K562 (cell line): ENCODE measurements at regions not wholly inside any gene's neighbourhood (a gene's known extent, or its start where the extent isn't known, plus 50 kb on each side); places are given as distances from the start of the nearest gene placed in this dataset.

Experiments used
- ATAC-seq: fragments of 200-7000 bp; cut with Tn5 transposase; 3 replicates; pipeline ENCODE4 v1.9.1; 2020; ENCODE audit warnings: moderate library complexity
- BruUV-seq: library from RNA; stranded (reverse); fragments of 400-500 nt; replicated peaks from 2 replicates; lab custom pipeline; 2021; lab: Mats Ljungman, UMichigan
- CTCF ChIA-PET: fragments of 300-600 bp; formaldehyde crosslinking; extraction: SDS; loops from one replicate; lab custom pipeline; 2021; ENCODE audit warnings: low intra/inter-chr PET ratio; lab: Yijun Ruan, JAX
- POLR2A ChIA-PET: fragments of 300-600, 350-650 bp; sonication (Branson Sonifier 250); formaldehyde crosslinking; extraction: SDS; loops from one replicate; lab custom pipeline; 2021; ENCODE audit warnings: antibody characterized with exemption, inconsistent platforms; lab: Yijun Ruan, JAX
- DNase-seq, 4 experiments: peaks; one replicate each; pipeline versions ENCODE4 v3.0.0 to v3.0.0-alpha.2; 2011 to 2018; ENCODE audit warnings: low spot score in 3 of 4, mixed read lengths in 3 of 4; ENCODE audit errors: extremely low read depth in 1 of 4
- FAIRE-seq: peaks from 2 replicates; lab custom pipeline; 2011; peaks lifted over from hg19 to GRCh38; lab: Jason Lieb, UNC
- H2AFZ ChIP-seq: 2 replicates; pipeline ENCODE4 v1.6.0; 2011; ENCODE audit warnings: low read depth, low read length, control low read depth, inconsistent platforms
- H3K27ac ChIP-seq: fragments of 200-600 bp; 3 replicates; pipeline ENCODE4 v1.8.0; 2011; ENCODE audit warnings: low read depth, mild to moderate bottlenecking, control low read depth, inconsistent platforms, low read length, moderate library complexity, mixed read lengths; ENCODE audit errors: extremely low read depth
- H3K27me3 ChIP-seq, 2 experiments: fragments of 300-600 bp in 1 of 2; 2 replicates in 1 of 2; 3 replicates in 1 of 2; pipeline versions ENCODE4 v1.6.0 to v1.8.0; 2011; ENCODE audit warnings: inconsistent platforms in 2 of 2, low read length in 2 of 2, mild to moderate bottlenecking in 1 of 2, mixed read lengths in 1 of 2, moderate library complexity in 1 of 2; ENCODE audit not compliant: control insufficient read depth in 2 of 2, insufficient read depth in 2 of 2
- H3K36me3 ChIP-seq: fragments of 300-600 bp; 3 replicates; pipeline ENCODE4 v1.8.0; 2011; ENCODE audit warnings: mild to moderate bottlenecking, low read length, inconsistent platforms; ENCODE audit not compliant: control insufficient read depth, insufficient read depth
- H3K4me1 ChIP-seq, 2 experiments: fragments of 200-600 bp in 1 of 2; replicated peaks in 1 of 2; 2 replicates in 1 of 2; 3 replicates in 1 of 2; pipeline versions ENCODE4 v1.5.1 to v1.8.0; 2011; ENCODE audit warnings: inconsistent platforms in 2 of 2, low read length in 2 of 2, mild to moderate bottlenecking in 1 of 2, mixed read lengths in 1 of 2, moderate library complexity in 1 of 2; ENCODE audit not compliant: control insufficient read depth in 2 of 2, insufficient read depth in 2 of 2
- H3K4me2 ChIP-seq: 2 replicates; pipeline ENCODE4 v1.6.1; 2011; ENCODE audit warnings: low read length, control low read depth, inconsistent platforms, mixed read lengths; ENCODE audit not compliant: insufficient read depth
- H3K4me3 ChIP-seq: fragments of 200-600 bp; sonication (generic), shearing (Covaris generic); 2 replicates; pipeline ENCODE4 v1.5.1; 2016; ENCODE audit warnings: control low read depth, inconsistent platforms
- H3K79me2 ChIP-seq: fragments of 200-600 bp; 3 replicates; pipeline ENCODE4 v1.8.0; 2011; ENCODE audit warnings: low read length, inconsistent platforms; ENCODE audit not compliant: control insufficient read depth, insufficient read depth
- H3K9ac ChIP-seq, 2 experiments: 2 replicates each; pipeline versions ENCODE4 v1.6.0 to v1.6.1; 2011; ENCODE audit warnings: low read depth in 2 of 2, low read length in 2 of 2, control low read depth in 1 of 2, inconsistent platforms in 1 of 2, mild to moderate bottlenecking in 1 of 2, mixed read lengths in 1 of 2; ENCODE audit not compliant: insufficient read depth in 1 of 2
- H3K9me1 ChIP-seq: one replicate; pipeline ENCODE4 v1.6.0; 2011; ENCODE audit warnings: inconsistent platforms, mild to moderate bottlenecking, low read length, moderate library complexity; ENCODE audit not compliant: control insufficient read depth, insufficient read depth
- H3K9me3 ChIP-seq: replicated peaks from 2 replicates; pipeline ENCODE4 v1.5.1; 2011; ENCODE audit warnings: low read depth, low read length, inconsistent platforms; ENCODE audit not compliant: control insufficient read depth, insufficient read depth
- H4K20me1 ChIP-seq: replicated peaks from 2 replicates; pipeline ENCODE4 v1.6.1; 2011; ENCODE audit warnings: low read length, inconsistent platforms, mixed read lengths; ENCODE audit not compliant: control insufficient read depth, insufficient read depth
- ASH1L ChIP-seq: fragments of 450-650 bp; IDR thresholded peaks from 2 replicates; pipeline ENCODE4 v1.6.1; 2018; ENCODE audit warnings: borderline replicate concordance, mild to moderate bottlenecking, low read depth; ENCODE audit not compliant: partially characterized antibody
- CHCHD3 ChIP-seq: fragments of 250-450 bp; sonication (Bioruptor Pico); IDR thresholded peaks from 2 replicates; pipeline ENCODE4 v2.1.2; 2022; ENCODE audit warnings: mild to moderate bottlenecking
- LCOR ChIP-seq: sonication (generic); formaldehyde crosslinking; IDR thresholded peaks from 2 replicates; pipeline ENCODE4 v1.8.0; 2022; ENCODE audit warnings: mild to moderate bottlenecking, missing genetic modification reagents
- MBD1 ChIP-seq: fragments of 250-450 bp; sonication (Bioruptor Pico); IDR thresholded peaks from 2 replicates; pipeline ENCODE4 v1.8.0; 2022; ENCODE audit warnings: inconsistent platforms
- MED1 ChIP-seq: sonication (generic); formaldehyde crosslinking; IDR thresholded peaks from 2 replicates; pipeline ENCODE4 v1.8.1; 2023; ENCODE audit warnings: missing genetic modification reagents, borderline replicate concordance
- MTF1 ChIP-seq: fragments of 250-450 bp; sonication (Bioruptor Pico); IDR thresholded peaks from 2 replicates; pipeline ENCODE4 v1.9.0; 2021; ENCODE audit warnings: moderate library complexity, mild to moderate bottlenecking, inconsistent platforms, borderline replicate concordance
- NCOA2 ChIP-seq, 2 experiments: fragments of 450-650 bp; IDR thresholded peaks; 2 replicates each; pipeline ENCODE4 v1.6.1; 2018; ENCODE audit warnings: mild to moderate bottlenecking in 2 of 2, moderate library complexity in 1 of 2; ENCODE audit not compliant: partially characterized antibody in 2 of 2
- OTX1 ChIP-seq: fragments of 450-650 bp; formaldehyde crosslinking; IDR thresholded peaks from 2 replicates; pipeline ENCODE4 v1.4.0; 2022; ENCODE audit warnings: mild to moderate bottlenecking
- POLR3G ChIP-seq: IDR thresholded peaks from 2 replicates; pipeline ENCODE4 v1.6.1; 2011; ENCODE audit not compliant: insufficient read length, insufficient replicate concordance; ENCODE audit errors: extremely low read depth
- RNF219 ChIP-seq: fragments of 250-450 bp; sonication (Bioruptor Pico); IDR thresholded peaks from 2 replicates; pipeline ENCODE4 v1.5.0; 2022; ENCODE audit warnings: mild to moderate bottlenecking
- SETDB1 ChIP-seq: IDR thresholded peaks from one replicate; pipeline ENCODE4 v1.6.1; 2012; ENCODE audit warnings: low read length, control low read depth, inconsistent platforms
- STAG1 ChIP-seq: sonication (generic); formaldehyde crosslinking; IDR thresholded peaks from 2 replicates; pipeline ENCODE4 v1.5.0; 2020; ENCODE audit warnings: missing genetic modification reagents, borderline replicate concordance
- TBL1XR1 ChIP-seq, 2 experiments: IDR thresholded peaks; 2 replicates each; pipeline ENCODE4 v1.6.1; 2012; ENCODE audit warnings: improper control_type of control experiment in 2 of 2, low read length in 2 of 2, mild to moderate bottlenecking in 1 of 2
- WHSC1 ChIP-seq: IDR thresholded peaks from one replicate; pipeline ENCODE4 v1.6.1; 2012; ENCODE audit warnings: low read length, control low read depth, inconsistent platforms
- ZBTB11 ChIP-seq, 3 experiments: fragments of 200-800 bp in 1 of 3; fragments of 250-450 bp in 1 of 3; fragments of 450-650 bp in 1 of 3; sonication (Bioruptor Pico) in 1 of 3; sonication (Bioruptor generic) in 1 of 3; formaldehyde crosslinking in 1 of 3; IDR thresholded peaks; 2 replicates each; pipeline versions ENCODE4 v1.6.1 to v1.8.0; 2016 to 2022; ENCODE audit warnings: mild to moderate bottlenecking in 2 of 3, missing genetic modification characterization in 2 of 3, missing compliant biosample characterization in 1 of 3, moderate library complexity in 1 of 3
- ZNF274 ChIP-seq: IDR thresholded peaks from 2 replicates; pipeline ENCODE4 v1.6.1; 2011; ENCODE audit warnings: low read depth, mild to moderate bottlenecking, low read length, moderate library complexity, borderline replicate concordance
- whole genome bisulfite sequencing: fragments of 100-300 bp; shearing (Covaris generic); methylation state at CpG from one replicate; pipeline ENCODE4 v1.1.6; 2016; ENCODE audit warnings: low coverage, mixed read lengths; ENCODE audit not compliant: insufficient coverage; ENCODE audit errors: missing lambda C conversion rate; 5-methylcytosine and 5-hydroxymethylcytosine counted together
- in situ Hi-C: fragments of 300-500 bp; cut with MboI; formaldehyde crosslinking; loops from 4 replicates; pipeline ENCODE4 v1.15.0; 2018; ENCODE audit warnings: inconsistent platforms, mixed read lengths
- intact Hi-C: fragments of 100-400 bp; cut with micrococcal nuclease; formaldehyde crosslinking; loops from 2 replicates; pipeline ENCODE4 v1.14.2; 2022

- CTCF ChIA-PET, result no interaction called here
- Histone ChIP-seq H3K4me3 (no peak overlapping the region), H3K36me3 (no peaks in the 10 kb centered on the region), H3K27me3 (peaks cover 2 to 26% of the 10 kb centered on the region in 2 experiments; a peak in 3 of 5 replicates), H4K20me1 (no peaks in the 10 kb centered on the region)
- WGBS, result 1% methylated on average over 10 of the region's 10 CpGs
- no peak for ATAC-seq
- TF ChIP-seq TBL1XR1 (IDR thresholded peaks at IDR 0.05; ENCODE audit: low read length in 2 of 2), result no peak
- TF ChIP-seq STAG1 (CRISPR knock-in tag), result no peak
- TF ChIP-seq ZBTB11 (CRISPR knock-in tag; IDR thresholded peaks at IDR 0.05), result no peak
- no peak for TF ChIP-seq ASH1L
- TF ChIP-seq WHSC1, result no peak
- TF ChIP-seq ZNF274, result no peak
- TF ChIP-seq MTF1 (CRISPR knock-in tag), result no peak
- no peak for TF ChIP-seq LCOR (CRISPR knock-in tag)
- TF ChIP-seq CHCHD3, result no peak
- no peak for TF ChIP-seq RNF219 (CRISPR knock-in tag)
- TF ChIP-seq SETDB1, result no peak
- TF ChIP-seq POLR3G, result no peak
- TF ChIP-seq MED1 (CRISPR knock-in tag), result no peak
- TF ChIP-seq NCOA2 (IDR thresholded peaks at IDR 0.05; ENCODE audit: partially characterized antibody in 2 of 2), result no peak
- no peak for TF ChIP-seq MBD1 (CRISPR knock-in tag)
- TF ChIP-seq OTX1 (CRISPR knock-in tag), result no peak
- TF ChIP-seq, all 486 proteins: peak for 0
- DNase-seq (no peak), FAIRE-seq (no peak)
- no peak overlapping the region for H3K27ac ChIP-seq
- no peaks in the 10 kb centered on the region for H3K79me2 ChIP-seq
- intact Hi-C loops, result no loop called here
- no peak overlapping the region for H3K4me2 ChIP-seq
- no TSS peak for BruUV-seq
- no peaks in the 10 kb centered on the region for H3K4me1 ChIP-seq
- H3K9ac ChIP-seq, result no peak overlapping the region
- in situ Hi-C loops, result no loop called here
- H3K9me3 ChIP-seq, result no peaks in the 10 kb centered on the region
- no peaks in the 10 kb centered on the region for H3K9me1 ChIP-seq
- POLR2A ChIA-PET, result no interaction called here
- no peak overlapping the region for H2AFZ ChIP-seq
These were observed 330.5 kb upstream of the IRX4 start for GRCh38 chr5:2213121-2213730.
